ENCODE measurements at regions not wholly inside any gene's neighbourhood (a gene's known extent, or its start where the extent isn't known, plus 50 kb on each side); places are given as distances from the start of the nearest gene placed in this dataset.

DNA sequence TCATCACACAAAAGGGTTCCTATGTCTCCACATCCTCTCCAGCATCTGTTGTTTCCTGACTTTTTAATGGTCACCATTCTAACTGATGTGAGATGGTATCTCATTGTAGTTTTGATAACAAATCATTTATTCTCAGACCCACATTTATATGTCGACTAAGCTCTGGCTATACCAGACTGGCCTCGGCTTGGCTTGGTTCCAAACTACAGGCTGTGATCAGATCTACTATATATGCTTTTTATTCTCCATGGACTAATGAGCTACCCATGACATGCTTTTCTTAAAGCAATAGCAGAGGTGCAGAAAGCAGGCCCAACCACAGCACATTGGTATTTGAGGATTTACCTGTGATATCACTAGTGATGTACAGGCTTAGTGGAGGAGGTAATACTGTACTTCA, 139.8 kb upstream of the PGR start:
- Histone ChIP-seq H3K27me3 (ENCODE audit: insufficient read depth) (no peaks in the 10 kb centered on the region), H3F3A (replicated peaks; ENCODE audit: low read depth) (no peaks in the 10 kb centered on the region), H3K79me2 (replicated peaks; ENCODE audit: insufficient read depth) (no peaks in the 10 kb centered on the region), H3K4me2 (no peak overlapping the region), H3K4me3 (no peak overlapping the region), H4K20me1 (replicated peaks; ENCODE audit: insufficient read depth) (no peaks in the 10 kb centered on the region), H3K9me2 (ENCODE audit: insufficient read depth) (0 out of 2 replicates have a peak, but pooled peaks cover 5% of the 10 kb centered on the region), H2AFZ (no peak overlapping the region), H3K36me3 (ENCODE audit: insufficient read depth) (no peaks in the 10 kb centered on the region), H3K4me1 (ENCODE audit: insufficient read depth) (no peaks in the 10 kb centered on the region), H3K27ac (ENCODE audit: low read depth) (no peak overlapping the region)
- peaks cover 4% of the 10 kb centered on the region; the same call in 2 of the 3 replicates for H3K4me1 Mint-ChIP-seq
- H3K4me3 Mint-ChIP-seq, result no peak overlapping the region
- no peaks in the 10 kb centered on the region for H3K36me3 Mint-ChIP-seq (ENCODE audit: low read depth)
- DNase-seq (ENCODE audit: low spot score) (no peak), ATAC-seq (no peak)
- TF ChIP-seq, protein P1, sequence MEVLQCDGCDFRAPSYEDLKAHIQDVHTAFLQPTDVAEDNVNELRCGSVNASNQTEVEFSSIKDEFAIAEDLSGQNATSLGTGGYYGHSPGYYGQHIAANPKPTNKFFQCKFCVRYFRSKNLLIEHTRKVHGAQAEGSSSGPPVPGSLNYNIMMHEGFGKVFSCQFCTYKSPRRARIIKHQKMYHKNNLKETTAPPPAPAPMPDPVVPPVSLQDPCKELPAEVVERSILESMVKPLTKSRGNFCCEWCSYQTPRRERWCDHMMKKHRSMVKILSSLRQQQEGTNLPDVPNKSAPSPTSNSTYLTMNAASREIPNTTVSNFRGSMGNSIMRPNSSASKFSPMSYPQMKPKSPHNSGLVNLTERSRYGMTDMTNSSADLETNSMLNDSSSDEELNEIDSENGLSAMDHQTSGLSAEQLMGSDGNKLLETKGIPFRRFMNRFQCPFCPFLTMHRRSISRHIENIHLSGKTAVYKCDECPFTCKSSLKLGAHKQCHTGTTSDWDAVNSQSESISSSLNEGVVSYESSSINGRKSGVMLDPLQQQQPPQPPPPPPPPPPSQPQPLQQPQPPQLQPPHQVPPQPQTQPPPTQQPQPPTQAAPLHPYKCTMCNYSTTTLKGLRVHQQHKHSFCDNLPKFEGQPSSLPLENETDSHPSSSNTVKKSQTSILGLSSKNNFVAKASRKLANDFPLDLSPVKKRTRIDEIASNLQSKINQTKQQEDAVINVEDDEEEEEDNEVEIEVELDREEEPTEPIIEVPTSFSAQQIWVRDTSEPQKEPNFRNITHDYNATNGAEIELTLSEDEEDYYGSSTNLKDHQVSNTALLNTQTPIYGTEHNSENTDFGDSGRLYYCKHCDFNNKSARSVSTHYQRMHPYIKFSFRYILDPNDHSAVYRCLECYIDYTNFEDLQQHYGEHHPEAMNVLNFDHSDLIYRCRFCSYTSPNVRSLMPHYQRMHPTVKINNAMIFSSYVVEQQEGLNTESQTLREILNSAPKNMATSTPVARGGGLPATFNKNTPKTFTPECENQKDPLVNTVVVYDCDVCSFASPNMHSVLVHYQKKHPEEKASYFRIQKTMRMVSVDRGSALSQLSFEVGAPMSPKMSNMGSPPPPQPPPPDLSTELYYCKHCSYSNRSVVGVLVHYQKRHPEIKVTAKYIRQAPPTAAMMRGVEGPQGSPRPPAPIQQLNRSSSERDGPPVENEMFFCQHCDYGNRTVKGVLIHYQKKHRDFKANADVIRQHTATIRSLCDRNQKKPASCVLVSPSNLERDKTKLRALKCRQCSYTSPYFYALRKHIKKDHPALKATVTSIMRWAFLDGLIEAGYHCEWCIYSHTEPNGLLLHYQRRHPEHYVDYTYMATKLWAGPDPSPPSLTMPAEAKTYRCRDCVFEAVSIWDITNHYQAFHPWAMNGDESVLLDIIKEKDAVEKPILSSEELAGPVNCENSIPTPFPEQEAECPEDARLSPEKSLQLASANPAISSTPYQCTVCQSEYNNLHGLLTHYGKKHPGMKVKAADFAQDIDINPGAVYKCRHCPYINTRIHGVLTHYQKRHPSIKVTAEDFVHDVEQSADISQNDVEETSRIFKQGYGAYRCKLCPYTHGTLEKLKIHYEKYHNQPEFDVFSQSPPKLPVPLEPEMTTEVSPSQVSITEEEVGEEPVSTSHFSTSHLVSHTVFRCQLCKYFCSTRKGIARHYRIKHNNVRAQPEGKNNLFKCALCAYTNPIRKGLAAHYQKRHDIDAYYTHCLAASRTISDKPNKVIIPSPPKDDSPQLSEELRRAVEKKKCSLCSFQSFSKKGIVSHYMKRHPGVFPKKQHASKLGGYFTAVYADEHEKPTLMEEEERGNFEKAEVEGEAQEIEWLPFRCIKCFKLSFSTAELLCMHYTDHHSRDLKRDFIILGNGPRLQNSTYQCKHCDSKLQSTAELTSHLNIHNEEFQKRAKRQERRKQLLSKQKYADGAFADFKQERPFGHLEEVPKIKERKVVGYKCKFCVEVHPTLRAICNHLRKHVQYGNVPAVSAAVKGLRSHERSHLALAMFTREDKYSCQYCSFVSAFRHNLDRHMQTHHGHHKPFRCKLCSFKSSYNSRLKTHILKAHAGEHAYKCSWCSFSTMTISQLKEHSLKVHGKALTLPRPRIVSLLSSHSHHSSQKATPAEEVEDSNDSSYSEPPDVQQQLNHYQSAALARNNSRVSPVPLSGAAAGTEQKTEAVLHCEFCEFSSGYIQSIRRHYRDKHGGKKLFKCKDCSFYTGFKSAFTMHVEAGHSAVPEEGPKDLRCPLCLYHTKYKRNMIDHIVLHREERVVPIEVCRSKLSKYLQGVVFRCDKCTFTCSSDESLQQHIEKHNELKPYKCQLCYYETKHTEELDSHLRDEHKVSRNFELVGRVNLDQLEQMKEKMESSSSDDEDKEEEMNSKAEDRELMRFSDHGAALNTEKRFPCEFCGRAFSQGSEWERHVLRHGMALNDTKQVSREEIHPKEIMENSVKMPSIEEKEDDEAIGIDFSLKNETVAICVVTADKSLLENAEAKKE (CRISPR knock-in tag; IDR thresholded peaks at IDR 0.05), result no peak
- TF ChIP-seq, protein P2, sequence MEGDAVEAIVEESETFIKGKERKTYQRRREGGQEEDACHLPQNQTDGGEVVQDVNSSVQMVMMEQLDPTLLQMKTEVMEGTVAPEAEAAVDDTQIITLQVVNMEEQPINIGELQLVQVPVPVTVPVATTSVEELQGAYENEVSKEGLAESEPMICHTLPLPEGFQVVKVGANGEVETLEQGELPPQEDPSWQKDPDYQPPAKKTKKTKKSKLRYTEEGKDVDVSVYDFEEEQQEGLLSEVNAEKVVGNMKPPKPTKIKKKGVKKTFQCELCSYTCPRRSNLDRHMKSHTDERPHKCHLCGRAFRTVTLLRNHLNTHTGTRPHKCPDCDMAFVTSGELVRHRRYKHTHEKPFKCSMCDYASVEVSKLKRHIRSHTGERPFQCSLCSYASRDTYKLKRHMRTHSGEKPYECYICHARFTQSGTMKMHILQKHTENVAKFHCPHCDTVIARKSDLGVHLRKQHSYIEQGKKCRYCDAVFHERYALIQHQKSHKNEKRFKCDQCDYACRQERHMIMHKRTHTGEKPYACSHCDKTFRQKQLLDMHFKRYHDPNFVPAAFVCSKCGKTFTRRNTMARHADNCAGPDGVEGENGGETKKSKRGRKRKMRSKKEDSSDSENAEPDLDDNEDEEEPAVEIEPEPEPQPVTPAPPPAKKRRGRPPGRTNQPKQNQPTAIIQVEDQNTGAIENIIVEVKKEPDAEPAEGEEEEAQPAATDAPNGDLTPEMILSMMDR (conservative IDR thresholded peaks at IDR 0.05; ENCODE audit: low read depth in 2 of 2), result no peak
- no peak for TF ChIP-seq CREB1 (CRISPR knock-in tag; IDR thresholded peaks at IDR 0.05; ENCODE audit: low read depth)
- H3K27ac Mint-ChIP-seq, result no peak overlapping the region
- H3K9me3 Mint-ChIP-seq, result no peaks in the 10 kb centered on the region
- no peaks in the 10 kb centered on the region for H3K27me3 Mint-ChIP-seq (ENCODE audit: insufficient read depth, low read depth, poor library complexity)

DNA sequence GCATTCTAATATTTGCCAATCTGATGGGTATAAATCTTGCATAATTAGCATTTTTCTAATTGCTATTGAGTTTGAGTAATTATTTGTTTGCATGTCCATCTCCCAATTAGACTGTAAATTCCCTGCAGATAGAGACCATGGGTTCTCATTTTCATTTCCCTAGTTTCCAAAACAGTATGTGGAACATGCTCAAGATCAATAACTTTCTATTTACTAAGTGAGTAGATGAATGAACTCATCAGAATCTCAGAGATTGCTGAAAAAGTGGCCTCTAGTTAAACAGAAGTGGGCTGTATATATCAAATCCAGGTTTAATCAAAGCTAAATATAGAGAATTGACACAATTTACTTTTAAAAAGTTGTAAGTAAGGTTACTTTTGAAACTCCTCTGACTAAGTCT, 138.0 kb upstream of the PGR start:
- TF ChIP-seq STAT1 (IDR thresholded peaks at IDR 0.05; ENCODE audit: unreplicated experiment) (no peak), EZH2phosphoT487 (IDR thresholded peaks at IDR 0.05; ENCODE audit: unreplicated experiment) (no peak), ZNF114 (CRISPR knock-in tag; IDR thresholded peaks at IDR 0.05) (no peak)
- H3K4me1 Mint-ChIP-seq, result no peaks in the 10 kb centered on the region

More for the DNA sequence above, 138.0 kb upstream of the PGR start:
- H3K27ac Mint-ChIP-seq, result no peak overlapping the region
- no peak overlapping the region for H3K4me3 Mint-ChIP-seq
- Histone ChIP-seq H3K4me2 (no peak overlapping the region), H3F3A (replicated peaks; ENCODE audit: low read depth) (no peaks in the 10 kb centered on the region), H3K36me3 (ENCODE audit: insufficient read depth) (no peaks in the 10 kb centered on the region), H2AFZ (no peak overlapping the region), H3K27ac (ENCODE audit: low read depth) (no peak overlapping the region), H3K27me3 (ENCODE audit: insufficient read depth) (no peaks in the 10 kb centered on the region), H4K20me1 (replicated peaks; ENCODE audit: insufficient read depth) (no peaks in the 10 kb centered on the region), H3K4me1 (ENCODE audit: insufficient read depth) (no peaks in the 10 kb centered on the region), H3K4me3 (no peak overlapping the region), H3K9me2 (ENCODE audit: insufficient read depth) (0 out of 2 replicates have a peak, but pooled peaks cover 5% of the 10 kb centered on the region), H3K79me2 (replicated peaks; ENCODE audit: insufficient read depth) (no peaks in the 10 kb centered on the region)
- no peaks in the 10 kb centered on the region for H3K9me3 Mint-ChIP-seq
- no peak for DNase-seq (ENCODE audit: low spot score)
- H3K36me3 Mint-ChIP-seq (ENCODE audit: low read depth), result no peaks in the 10 kb centered on the region
- no peak for ATAC-seq
- no peaks in the 10 kb centered on the region for H3K27me3 Mint-ChIP-seq (ENCODE audit: insufficient read depth, low read depth, poor library complexity)

All from GM23338 (cell line).